T-helper 2 cell (primary cell): ENCODE measurements at regions not wholly inside any gene's neighbourhood (a gene's known extent, or its start where the extent isn't known, plus 50 kb on each side); places are given as distances from the start of the nearest gene placed in this dataset.

Source experiments
- DNase-seq, 5 experiments: peaks; one replicate each; pipeline versions ENCODE4 v3.0.0 to v3.0.0-alpha.2; 2012 to 2022

GRCh38 chr2:204049635-204050034 lies 113.1 kb downstream of the ICOS start:
- DNase-seq = peak in 1 of 5 experiments; percentile 54

GRCh38 chr2:204050681-204051080 lies 114.1 kb downstream of the ICOS start:
- no peak for DNase-seq

GRCh38 chr2:204051476-204051875 lies 114.9 kb downstream of the ICOS start:
- DNase-seq = peak in 1 of 5 experiments; percentile 29

GRCh38 chr2:204051984-204052556 lies 115.5 kb downstream of the ICOS start:
- DNase-seq = no peak

- no peak for DNase-seq
Observed at GRCh38 chr2:204059016-204059415, 122.5 kb downstream of the ICOS start.

- DNase-seq = peak in 1 of 5 experiments; percentile 30
Observed at GRCh38 chr2:204060841-204061240, 124.3 kb downstream of the ICOS start.

GRCh38 chr2:204061241-204061640 lies 124.7 kb downstream of the ICOS start:
- peak in 1 of 5 experiments; percentile 6 for DNase-seq

- DNase-seq = no peak
Observed at GRCh38 chr2:204064119-204064518, 127.6 kb downstream of the ICOS start.

- DNase-seq = no peak
Observed at GRCh38 chr2:204065566-204065965, 129.0 kb downstream of the ICOS start.

GRCh38 chr2:204066051-204066450 lies 129.5 kb downstream of the ICOS start:
- no peak for DNase-seq

- no peak for DNase-seq
Observed at GRCh38 chr2:204069804-204070203, 133.2 kb downstream of the ICOS start.

GRCh38 chr2:204072443-204073324 lies 136.1 kb downstream of the ICOS start:
- peak; percentile 4 to 66 (median 39) for DNase-seq

GRCh38 chr2:204074456-204074855 lies 137.9 kb downstream of the ICOS start:
- no peak for DNase-seq

GRCh38 chr2:204078003-204078698 lies 141.6 kb downstream of the ICOS start:
- no peak for DNase-seq

GRCh38 chr2:204081487-204082425 lies 145.2 kb downstream of the ICOS start:
- DNase-seq = no peak

- no peak for DNase-seq
Observed at GRCh38 chr2:204086167-204086566, 149.6 kb downstream of the ICOS start.

GRCh38 chr2:204089105-204089504 lies 152.5 kb downstream of the ICOS start:
- DNase-seq = no peak

- no peak for DNase-seq
Observed at GRCh38 chr2:204089574-204089973, 153.0 kb downstream of the ICOS start.

- no peak for DNase-seq
Observed at GRCh38 chr2:204090021-204090420, 153.5 kb downstream of the ICOS start.

GRCh38 chr2:204104811-204105210 lies 168.2 kb downstream of the ICOS start:
- peak in 1 of 5 experiments; percentile 41 for DNase-seq

GRCh38 chr2:204108330-204108751 lies 171.8 kb downstream of the ICOS start:
- DNase-seq = peak in 3 of 5 experiments; percentile 14 to 86 (median 28)

GRCh38 chr2:204108781-204109295 lies 172.3 kb downstream of the ICOS start:
- peak in 1 of 5 experiments; percentile 52 for DNase-seq
